Mammary epithelial cell (primary cell): ENCODE measurements at regions not wholly inside any gene's neighbourhood (a gene's known extent, or its start where the extent isn't known, plus 50 kb on each side); places are given as distances from the start of the nearest gene placed in this dataset.

Experiments
- EZH2 ChIP-seq: IDR thresholded peaks from 2 replicates; pipeline ENCODE4 v1.6.1; 2012; ENCODE audit warnings: low read length, inconsistent platforms, borderline replicate concordance
- TF ChIP-seq, protein P1 (sequence below), 2 donors: IDR thresholded peaks in 1 of 2; conservative IDR thresholded peaks in 1 of 2; 2 replicates each; pipeline ENCODE4 v1.5.1; 2011 to 2012; ENCODE audit warnings: inconsistent platforms in 2 of 2, low read length in 2 of 2, mild to moderate bottlenecking in 2 of 2, control low read depth in 1 of 2, low read depth in 1 of 2; ENCODE audit not compliant: insufficient read depth in 1 of 2; ENCODE audit errors: extremely low read depth in 1 of 2

DNA sequence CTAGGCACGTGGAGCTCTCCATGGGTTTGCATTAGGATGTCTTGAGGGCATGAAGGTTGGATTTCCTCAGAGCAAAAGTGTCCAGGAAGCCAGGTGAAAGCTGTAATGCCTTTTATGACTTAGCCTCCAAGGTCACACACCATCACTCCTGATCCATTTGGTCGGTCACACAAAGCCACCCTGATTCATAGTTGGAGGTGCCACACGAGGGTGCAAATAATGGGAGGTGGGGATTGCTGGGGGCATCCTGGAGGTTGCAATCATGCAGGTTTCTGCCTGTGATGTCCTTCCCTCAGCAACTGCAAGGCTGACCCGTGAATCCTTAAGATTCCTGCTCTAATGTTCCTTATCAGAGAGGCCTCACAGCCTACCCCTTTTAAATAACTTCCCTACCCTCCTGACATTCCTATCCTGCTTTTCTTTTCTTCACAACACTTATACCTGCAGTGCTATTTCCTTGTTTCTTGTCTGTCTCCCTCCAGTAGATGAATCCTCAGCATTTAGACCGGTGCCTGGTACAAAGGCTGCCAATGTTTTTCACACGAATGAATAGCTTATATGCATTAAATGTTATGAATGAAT, 97.1 kb downstream of the LIPG start:
- TF ChIP-seq EZH2, result no peak
- TF ChIP-seq, protein P1, sequence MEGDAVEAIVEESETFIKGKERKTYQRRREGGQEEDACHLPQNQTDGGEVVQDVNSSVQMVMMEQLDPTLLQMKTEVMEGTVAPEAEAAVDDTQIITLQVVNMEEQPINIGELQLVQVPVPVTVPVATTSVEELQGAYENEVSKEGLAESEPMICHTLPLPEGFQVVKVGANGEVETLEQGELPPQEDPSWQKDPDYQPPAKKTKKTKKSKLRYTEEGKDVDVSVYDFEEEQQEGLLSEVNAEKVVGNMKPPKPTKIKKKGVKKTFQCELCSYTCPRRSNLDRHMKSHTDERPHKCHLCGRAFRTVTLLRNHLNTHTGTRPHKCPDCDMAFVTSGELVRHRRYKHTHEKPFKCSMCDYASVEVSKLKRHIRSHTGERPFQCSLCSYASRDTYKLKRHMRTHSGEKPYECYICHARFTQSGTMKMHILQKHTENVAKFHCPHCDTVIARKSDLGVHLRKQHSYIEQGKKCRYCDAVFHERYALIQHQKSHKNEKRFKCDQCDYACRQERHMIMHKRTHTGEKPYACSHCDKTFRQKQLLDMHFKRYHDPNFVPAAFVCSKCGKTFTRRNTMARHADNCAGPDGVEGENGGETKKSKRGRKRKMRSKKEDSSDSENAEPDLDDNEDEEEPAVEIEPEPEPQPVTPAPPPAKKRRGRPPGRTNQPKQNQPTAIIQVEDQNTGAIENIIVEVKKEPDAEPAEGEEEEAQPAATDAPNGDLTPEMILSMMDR (conservative IDR thresholded peaks at IDR 0.05 in 1 of 2, IDR thresholded peaks at IDR 0.05 in 1 of 2; ENCODE audit: extremely low read depth in 1 of 2, insufficient read depth in 1 of 2, low read depth in 1 of 2, low read length in 2 of 2), result no peak
